ENCODE measurements at regions not wholly inside any gene's neighbourhood (a gene's known extent, or its start where the extent isn't known, plus 50 kb on each side); places are given as distances from the start of the nearest gene placed in this dataset.

- no peak for DNase-seq (ENCODE audit: low read depth)
- H3K4me3 ChIP-seq (ENCODE audit: low read depth, low read length): no peak overlapping the region
- TF ChIP-seq CTCF (IDR thresholded peaks at IDR 0.05; ENCODE audit: insufficient read depth, low read depth, low read length, missing control alignments): no peak
Measured at GRCh38 chr4:23311983-23312382, 577.9 kb downstream of the PPARGC1A start.

GRCh38 chr4:23305026-23305425 lies 584.8 kb downstream of the PPARGC1A start:
- H3K4me3 ChIP-seq (ENCODE audit: low read depth, low read length): peak overlapping the region; percentile 39
- DNase-seq (ENCODE audit: low read depth): peak; percentile 5

GRCh38 chr4:23298371-23298770 lies 591.5 kb downstream of the PPARGC1A start:
- TF ChIP-seq CTCF (IDR thresholded peaks at IDR 0.05; ENCODE audit: insufficient read depth, low read depth, low read length, missing control alignments): no peak

More at GRCh38 chr4:23305026-23305425, 584.8 kb downstream of the PPARGC1A start:
- no peak for TF ChIP-seq CTCF (IDR thresholded peaks at IDR 0.05; ENCODE audit: insufficient read depth, low read depth, low read length, missing control alignments)

GRCh38 chr4:23297327-23297726 lies 592.5 kb downstream of the PPARGC1A start:
- no peak overlapping the region for H3K4me3 ChIP-seq (ENCODE audit: low read depth, low read length)
- no peak for TF ChIP-seq CTCF (IDR thresholded peaks at IDR 0.05; ENCODE audit: insufficient read depth, low read depth, low read length, missing control alignments)
- DNase-seq (ENCODE audit: low read depth): no peak

More at GRCh38 chr4:23298371-23298770, 591.5 kb downstream of the PPARGC1A start:
- no peak overlapping the region for H3K4me3 ChIP-seq (ENCODE audit: low read depth, low read length)
- DNase-seq (ENCODE audit: low read depth): no peak

- DNase-seq (ENCODE audit: low read depth): no peak
- no peak overlapping the region for H3K4me3 ChIP-seq (ENCODE audit: low read depth, low read length)
- TF ChIP-seq CTCF (IDR thresholded peaks at IDR 0.05; ENCODE audit: insufficient read depth, low read depth, low read length, missing control alignments): no peak
Measured at GRCh38 chr4:23291139-23291538, 598.4 kb downstream of the GBA3 start.

- no peak for DNase-seq (ENCODE audit: low read depth)
- no peak overlapping the region for H3K4me3 ChIP-seq (ENCODE audit: low read depth, low read length)
- TF ChIP-seq CTCF (IDR thresholded peaks at IDR 0.05; ENCODE audit: insufficient read depth, low read depth, low read length, missing control alignments): no peak
Measured at GRCh38 chr4:23290656-23291055, 597.9 kb downstream of the GBA3 start.

GRCh38 chr4:23279377-23279986 lies 586.7 kb downstream of the GBA3 start:
- H3K4me3 ChIP-seq (ENCODE audit: low read depth, low read length): no peak overlapping the region
- TF ChIP-seq CTCF (IDR thresholded peaks at IDR 0.05; ENCODE audit: insufficient read depth, low read depth, low read length, missing control alignments): no peak
- no peak for DNase-seq (ENCODE audit: low read depth)

Measured in GM12865 (cell line).